Upper lobe of right lung (tissue), 1 donor: ENCODE measurements at regions not wholly inside any gene's neighbourhood (a gene's known extent, or its start where the extent isn't known, plus 50 kb on each side); places are given as distances from the start of the nearest gene placed in this dataset.

ENCODE experiments used
- ATAC-seq: fragments of 200-7000 bp; cut with Tn5 transposase; one replicate; pipeline ENCODE4 v1.9.1; 2020; ENCODE audit warnings: mild to moderate bottlenecking, moderate library complexity
- DNase-seq: peaks from one replicate; pipeline ENCODE4 v3.0.0-alpha.2; 2020
- H3K27ac ChIP-seq: fragments of 200-600 bp; one replicate; pipeline ENCODE4 v1.8.0; 2022
- H3K27me3 ChIP-seq: fragments of 200-600 bp; one replicate; pipeline ENCODE4 v1.8.0; 2022; ENCODE audit warnings: mild to moderate bottlenecking
- H3K36me3 ChIP-seq: fragments of 200-600 bp; one replicate; pipeline ENCODE4 v1.8.0; 2022
- H3K4me1 ChIP-seq: fragments of 200-600 bp; one replicate; pipeline ENCODE4 v1.8.0; 2022
- H3K4me3 ChIP-seq: fragments of 200-600 bp; one replicate; pipeline ENCODE4 v1.8.0; 2022; ENCODE audit warnings: mild to moderate bottlenecking
- H3K9me3 ChIP-seq: fragments of 200-600 bp; one replicate; pipeline ENCODE4 v1.8.0; 2022
- CTCF ChIP-seq: fragments of 200-600 bp; IDR thresholded peaks from one replicate; pipeline ENCODE4 v1.8.0; 2022; ENCODE audit warnings: antibody characterized with exemption
- intact Hi-C: fragments of 100-400 bp; cut with DNase I; formaldehyde crosslinking; loops from one replicate; pipeline ENCODE4 v1.11.0; 2022
- donor health status: DM: no; HTN: yes; CAD: no; lungs with severe emphysema.

- Histone ChIP-seq H3K27me3 (no peaks in the 10 kb centered on the region), H3K27ac (no peak overlapping the region), H3K36me3 (no peaks in the 10 kb centered on the region), H3K4me3 (no peak overlapping the region), H3K9me3 (peaks cover 53% of the 10 kb centered on the region), H3K4me1 (no peaks in the 10 kb centered on the region)
- no peak for ATAC-seq
- TF ChIP-seq CTCF = no peak
- intact Hi-C loops = no loop called here
- DNase-seq = no peak
Observed at GRCh38 chr19:37829526-37829925, 50.1 kb upstream of the ZNF573 start.
